Panc1 (cell line): ENCODE measurements at regions not wholly inside any gene's neighbourhood (a gene's known extent, or its start where the extent isn't known, plus 50 kb on each side); places are given as distances from the start of the nearest gene placed in this dataset.

Source experiments
- ATAC-seq: fragments of 200-7000 bp; cut with Tn5 transposase; 2 replicates; pipeline ENCODE4 v1.9.1; 2020; ENCODE audit warnings: mild to moderate bottlenecking, moderate library complexity
- BruUV-seq: library from RNA; stranded (reverse); fragments of 400-500 nt; replicated peaks from 2 replicates; lab custom pipeline; 2021; lab: Mats Ljungman, UMichigan
- CTCF ChIA-PET: fragments of 300-600 bp; sonication (Branson Sonifier 250); formaldehyde crosslinking; loops from one replicate; lab custom pipeline; 2022; ENCODE audit warnings: antibody characterized with exemption; lab: Charles Lee
- POLR2A ChIA-PET: fragments of 300-600 bp; sonication (Branson Sonifier 250); formaldehyde crosslinking; loops from one replicate; lab custom pipeline; 2022; ENCODE audit warnings: antibody characterized with exemption; lab: Charles Lee
- DNase-seq: peaks from one replicate; pipeline ENCODE4 v3.0.0-alpha.2; 2010; ENCODE audit warnings: low read depth, low spot score
- H3K27ac ChIP-seq: 2 replicates; pipeline ENCODE4 v1.5.1; 2011; ENCODE audit warnings: mild to moderate bottlenecking, low read length, inconsistent platforms
- H3K27me3 ChIP-seq: fragments of 200-500 bp; sonication (Bioruptor generic); 2 replicates; pipeline ENCODE4 v1.6.0; 2014; ENCODE audit warnings: low read length, inconsistent platforms; ENCODE audit not compliant: control insufficient read depth, insufficient read depth
- H3K36me3 ChIP-seq: fragments of 200-500 bp; sonication (Bioruptor generic); 2 replicates; pipeline ENCODE4 v1.5.1; 2014; ENCODE audit warnings: inconsistent platforms, mild to moderate bottlenecking, low read length, moderate library complexity; ENCODE audit not compliant: control insufficient read depth, insufficient read depth
- H3K4me1 ChIP-seq: 2 replicates; pipeline ENCODE4 v1.5.1; 2011; ENCODE audit warnings: inconsistent platforms, mild to moderate bottlenecking, low read length, moderate library complexity; ENCODE audit not compliant: control insufficient read depth, insufficient read depth
- H3K4me3 ChIP-seq, 2 experiments: 2 replicates each; pipeline ENCODE4 v1.5.1; 2011 to 2012; ENCODE audit warnings: low read depth in 2 of 2, low read length in 2 of 2, mild to moderate bottlenecking in 2 of 2, inconsistent platforms in 1 of 2, moderate library complexity in 1 of 2
- H3K9me3 ChIP-seq: fragments of 200-500 bp; sonication (Bioruptor generic); 2 replicates; pipeline ENCODE4 v1.5.1; 2014; ENCODE audit warnings: low read depth, mild to moderate bottlenecking, inconsistent platforms, low read length, moderate library complexity; ENCODE audit not compliant: control insufficient read depth, insufficient read depth
- POLR2AphosphoS5 ChIP-seq: IDR thresholded peaks from 2 replicates; pipeline ENCODE4 v1.6.1; 2012; ENCODE audit warnings: mild to moderate bottlenecking, low read depth, low read length, moderate library complexity
- REST ChIP-seq, 2 experiments: IDR thresholded peaks; 2 replicates each; pipeline ENCODE4 v1.6.1; 2011 to 2012; ENCODE audit warnings: low read depth in 2 of 2, control low read depth in 1 of 2, low read length in 1 of 2, mild to moderate bottlenecking in 1 of 2, moderate library complexity in 1 of 2; ENCODE audit not compliant: insufficient read depth in 1 of 2
- SIN3A ChIP-seq: IDR thresholded peaks from 2 replicates; pipeline ENCODE4 v1.6.1; 2012; ENCODE audit warnings: low read depth, mild to moderate bottlenecking, low read length, moderate library complexity, borderline replicate concordance; ENCODE audit not compliant: insufficient read depth
- TCF7L2 ChIP-seq: IDR thresholded peaks from 2 replicates; pipeline ENCODE4 v1.6.1; 2011; ENCODE audit warnings: mild to moderate bottlenecking, low read depth, low read length, inconsistent platforms
- in situ Hi-C: cut with HindIII; loops from 2 replicates; pipeline ENCODE4 v1.10.0; 2016; ENCODE audit warnings: low sequenced_read_pairs, low pct_unique_long_range_greater_than_20kb
- intact Hi-C: fragments of 100-400 bp; cut with micrococcal nuclease; formaldehyde crosslinking; loops from one replicate; pipeline ENCODE4 v1.10.0; 2022; ENCODE audit not compliant: unreplicated experiment
- TF ChIP-seq, protein P1 (sequence below): fragments of 450-650 bp; IDR thresholded peaks from 2 replicates; pipeline ENCODE4 v1.5.1; 2017; ENCODE audit warnings: mild to moderate bottlenecking

DNA sequence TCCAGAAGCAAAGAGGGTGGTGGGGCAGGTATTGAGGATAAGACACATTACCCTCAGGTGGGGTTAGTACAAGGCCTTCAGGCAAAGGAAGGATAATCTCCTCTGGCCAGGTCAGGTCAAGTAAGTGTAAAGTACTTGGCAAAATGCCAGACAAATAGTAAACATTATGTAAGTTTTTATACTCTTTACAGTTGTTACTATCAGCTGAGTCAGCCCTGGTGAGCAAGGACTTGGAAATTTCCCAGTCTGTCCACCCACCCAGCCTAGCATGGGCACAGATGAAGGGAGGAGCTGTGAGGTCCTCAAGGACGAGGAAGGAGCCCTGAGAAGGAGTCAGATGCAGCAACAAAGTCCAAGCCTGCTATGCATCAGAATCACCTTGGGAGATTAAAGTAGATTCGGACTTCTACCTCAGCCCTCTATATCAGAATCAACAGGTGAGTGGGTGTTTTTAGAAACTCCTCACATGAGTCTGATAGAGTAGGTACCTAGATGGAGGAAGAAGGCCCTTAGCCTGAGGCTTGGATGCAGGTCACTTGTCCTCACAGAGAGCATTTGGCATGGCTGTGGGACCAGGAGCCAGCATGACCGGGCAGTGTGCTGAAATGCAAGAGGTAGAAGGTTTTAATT lies 50.2 kb upstream of the BARX1 start:
- no peak for DNase-seq
- H3K9me3 ChIP-seq, result no peaks in the 10 kb centered on the region
- intact Hi-C loops, result no loop called here
- no TSS peak for BruUV-seq
- H3K4me3 ChIP-seq, result no peak overlapping the region
- H3K36me3 ChIP-seq, result no peaks in the 10 kb centered on the region
- no peaks in the 10 kb centered on the region for H3K27me3 ChIP-seq
- no peak for ATAC-seq
- TF ChIP-seq SIN3A (no peak), TCF7L2 (no peak), POLR2AphosphoS5 (no peak), REST (IDR thresholded peaks at IDR 0.05; ENCODE audit: insufficient read depth in 1 of 2, low read depth in 2 of 2, low read length in 1 of 2) (no peak)
- TF ChIP-seq, protein P1, sequence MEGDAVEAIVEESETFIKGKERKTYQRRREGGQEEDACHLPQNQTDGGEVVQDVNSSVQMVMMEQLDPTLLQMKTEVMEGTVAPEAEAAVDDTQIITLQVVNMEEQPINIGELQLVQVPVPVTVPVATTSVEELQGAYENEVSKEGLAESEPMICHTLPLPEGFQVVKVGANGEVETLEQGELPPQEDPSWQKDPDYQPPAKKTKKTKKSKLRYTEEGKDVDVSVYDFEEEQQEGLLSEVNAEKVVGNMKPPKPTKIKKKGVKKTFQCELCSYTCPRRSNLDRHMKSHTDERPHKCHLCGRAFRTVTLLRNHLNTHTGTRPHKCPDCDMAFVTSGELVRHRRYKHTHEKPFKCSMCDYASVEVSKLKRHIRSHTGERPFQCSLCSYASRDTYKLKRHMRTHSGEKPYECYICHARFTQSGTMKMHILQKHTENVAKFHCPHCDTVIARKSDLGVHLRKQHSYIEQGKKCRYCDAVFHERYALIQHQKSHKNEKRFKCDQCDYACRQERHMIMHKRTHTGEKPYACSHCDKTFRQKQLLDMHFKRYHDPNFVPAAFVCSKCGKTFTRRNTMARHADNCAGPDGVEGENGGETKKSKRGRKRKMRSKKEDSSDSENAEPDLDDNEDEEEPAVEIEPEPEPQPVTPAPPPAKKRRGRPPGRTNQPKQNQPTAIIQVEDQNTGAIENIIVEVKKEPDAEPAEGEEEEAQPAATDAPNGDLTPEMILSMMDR, result no peak
- in situ Hi-C loops, result no loop called here
- CTCF ChIA-PET, result no interaction called here
- H3K4me1 ChIP-seq, result no peaks in the 10 kb centered on the region
- H3K27ac ChIP-seq, result no peak overlapping the region
- POLR2A ChIA-PET, result no interaction called here
